Ishikawa (cell line): ENCODE measurements at regions not wholly inside any gene's neighbourhood (a gene's known extent, or its start where the extent isn't known, plus 50 kb on each side); places are given as distances from the start of the nearest gene placed in this dataset.

Source experiments
- CEBPB ChIP-seq: IDR thresholded peaks from 2 replicates; pipeline ENCODE4 v1.6.1; 2012
- CREB1 ChIP-seq: IDR thresholded peaks from 2 replicates; pipeline ENCODE4 v1.6.1; 2012; ENCODE audit warnings: low read depth
- EGR1 ChIP-seq: IDR thresholded peaks from 2 replicates; pipeline ENCODE4 v1.6.1; 2012
- EP300 ChIP-seq: IDR thresholded peaks from 2 replicates; pipeline ENCODE4 v1.6.1; 2012; ENCODE audit warnings: borderline replicate concordance
- FOXM1 ChIP-seq: IDR thresholded peaks from 2 replicates; pipeline ENCODE4 v1.6.1; 2012; ENCODE audit warnings: low read depth, borderline replicate concordance
- MAX ChIP-seq: IDR thresholded peaks from 2 replicates; pipeline ENCODE4 v1.6.1; 2012
- NFIC ChIP-seq: IDR thresholded peaks from 2 replicates; pipeline ENCODE4 v1.6.1; 2012
- RAD21 ChIP-seq: IDR thresholded peaks from 2 replicates; pipeline ENCODE4 v1.6.1; 2012; ENCODE audit warnings: low read depth
- REST ChIP-seq: IDR thresholded peaks from 2 replicates; pipeline ENCODE4 v1.6.1; 2012; ENCODE audit warnings: low read depth, mild to moderate bottlenecking
- TAF1 ChIP-seq: IDR thresholded peaks from 2 replicates; pipeline ENCODE4 v1.6.1; 2012; ENCODE audit warnings: low read depth, mild to moderate bottlenecking
- TCF12 ChIP-seq: IDR thresholded peaks from 2 replicates; pipeline ENCODE4 v1.6.1; 2012; ENCODE audit warnings: low read depth
- TEAD4 ChIP-seq: IDR thresholded peaks from 2 replicates; pipeline ENCODE4 v1.6.1; 2012
- USF1 ChIP-seq: IDR thresholded peaks from 2 replicates; pipeline ENCODE4 v1.6.1; 2012
- YY1 ChIP-seq: IDR thresholded peaks from 2 replicates; pipeline ENCODE4 v1.6.1; 2012; ENCODE audit warnings: low read depth
- ZBTB7A ChIP-seq: IDR thresholded peaks from 2 replicates; pipeline ENCODE4 v1.6.1; 2012; ENCODE audit warnings: low read depth

DNA sequence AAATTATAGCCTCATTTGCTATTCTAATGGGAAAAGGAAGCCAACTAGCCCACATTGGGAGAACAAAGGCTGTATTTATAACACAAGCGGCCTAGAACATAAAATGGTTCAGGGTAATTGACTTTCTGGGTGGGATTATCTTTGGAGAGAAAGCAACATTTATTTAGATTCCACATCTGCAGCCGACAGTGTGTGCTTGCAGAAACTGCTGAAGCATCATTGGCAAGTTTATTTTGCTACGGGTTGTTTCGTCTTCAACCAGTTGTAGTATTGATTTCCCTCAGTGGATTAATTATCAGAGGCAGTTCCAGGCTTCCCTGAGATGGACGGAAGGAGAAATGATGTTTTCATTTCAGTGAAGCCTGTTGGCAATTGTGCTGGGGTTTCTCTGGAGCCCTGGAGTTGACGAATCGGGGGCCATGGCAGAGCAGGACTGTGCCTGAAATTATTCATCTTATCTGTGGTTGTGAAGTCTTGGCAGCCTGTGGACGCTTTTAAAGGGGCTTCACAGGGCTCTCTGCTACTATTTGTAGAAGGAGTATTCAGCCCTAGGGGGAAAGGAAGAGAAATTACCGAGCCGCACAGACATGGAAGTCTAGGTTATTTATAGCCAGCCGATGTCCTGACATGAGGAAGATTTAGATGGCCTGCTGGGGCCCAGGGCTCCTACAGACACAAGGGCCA, 290.6 kb upstream of the IRX4 start:
- TF ChIP-seq REST: no peak
- no peak for TF ChIP-seq ZBTB7A
- TF ChIP-seq EGR1: no peak

GRCh38 chr5:2172471-2172870, 289.7 kb upstream of the IRX4 start:
- TF ChIP-seq REST: no peak

DNA sequence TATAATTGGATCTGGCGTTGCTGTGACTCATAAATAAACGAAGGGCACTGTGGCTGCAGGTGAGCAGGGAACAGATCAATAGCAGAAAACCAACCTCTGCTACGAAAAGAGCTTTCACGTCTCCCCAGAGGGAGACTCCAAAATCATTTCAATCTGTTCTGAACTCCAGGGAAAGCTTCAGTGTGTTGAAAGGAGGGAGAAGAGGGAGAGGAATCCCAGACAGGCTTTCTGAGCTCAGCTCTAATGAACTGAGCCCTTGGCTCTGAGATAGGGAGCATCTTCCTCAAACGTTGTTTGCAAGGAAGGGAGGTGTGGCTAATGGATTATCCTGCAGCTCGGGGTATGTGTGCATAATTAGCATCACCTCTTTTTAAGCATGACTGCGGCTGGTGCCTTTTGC, 288.0 kb upstream of the IRX4 start:
- no peak for TF ChIP-seq TEAD4
- no peak for TF ChIP-seq CEBPB
- TF ChIP-seq TAF1: no peak
- TF ChIP-seq FOXM1: no peak
- no peak for TF ChIP-seq MAX
- TF ChIP-seq ZBTB7A: no peak
- TF ChIP-seq REST: no peak
- TF ChIP-seq EP300: no peak
- TF ChIP-seq TCF12: no peak
- no peak for TF ChIP-seq CREB1
- no peak for TF ChIP-seq RAD21
- no peak for TF ChIP-seq EGR1
- no peak for TF ChIP-seq NFIC
- TF ChIP-seq YY1: no peak

GRCh38 chr5:2169850-2170760, 287.4 kb upstream of the IRX4 start:
- TF ChIP-seq TCF12: no peak
- no peak for TF ChIP-seq RAD21
- TF ChIP-seq CREB1: no peak
- TF ChIP-seq CEBPB: no peak
- TF ChIP-seq YY1: no peak
- TF ChIP-seq TEAD4: no peak
- no peak for TF ChIP-seq EGR1
- no peak for TF ChIP-seq REST
- no peak for TF ChIP-seq TAF1
- no peak for TF ChIP-seq MAX
- no peak for TF ChIP-seq EP300
- no peak for TF ChIP-seq ZBTB7A
- no peak for TF ChIP-seq USF1
- TF ChIP-seq NFIC: no peak
- TF ChIP-seq FOXM1: no peak
